ENCODE measurements at regions not wholly inside any gene's neighbourhood (a gene's known extent, or its start where the extent isn't known, plus 50 kb on each side); places are given as distances from the start of the nearest gene placed in this dataset.

DNA sequence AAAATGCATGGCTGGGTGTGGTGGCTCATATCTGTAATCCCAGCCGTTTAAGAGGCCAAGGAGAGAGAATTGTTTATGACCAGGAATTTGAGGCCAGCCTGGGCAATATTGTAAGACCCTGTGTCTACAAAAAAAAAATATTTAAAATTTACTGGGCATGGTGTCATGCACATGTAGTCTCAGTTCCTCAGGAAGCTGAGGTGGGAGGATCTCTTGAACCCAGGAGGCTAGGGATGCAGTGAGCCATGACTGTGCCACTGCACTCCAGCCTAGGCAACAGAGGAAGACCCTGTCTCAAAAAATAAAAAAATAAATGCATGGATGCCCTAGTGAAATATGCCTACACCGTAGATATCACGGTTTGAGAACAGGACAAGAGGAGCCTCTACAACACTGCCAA, 1331.2 kb upstream of the B3GALT2 start:
- H3K4me3 ChIP-seq (ENCODE audit: low read length) = no peak overlapping the region
- DNase-seq (ENCODE audit: low read depth, low spot score) = no peak

DNA sequence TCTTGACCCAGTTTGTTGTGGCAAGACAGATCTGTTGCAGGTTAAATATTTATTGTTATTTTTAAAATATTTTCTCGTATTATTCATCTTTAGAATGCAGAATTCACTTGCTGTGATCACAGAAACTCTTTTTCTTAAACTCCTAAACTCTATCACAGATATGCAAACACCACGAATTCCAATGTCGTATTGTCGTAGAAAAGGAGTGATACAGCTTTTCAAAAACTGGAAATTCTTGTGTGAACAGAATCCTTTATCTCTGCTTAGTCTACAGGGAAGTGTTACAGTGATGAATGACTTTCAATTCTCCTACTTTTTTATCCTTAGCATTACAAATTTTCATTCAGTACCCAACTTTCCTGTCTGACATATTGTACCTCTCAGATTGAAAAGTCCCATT, 1329.5 kb upstream of the B3GALT2 start:
- H3K4me3 ChIP-seq (ENCODE audit: low read length) = no peak overlapping the region
- DNase-seq (ENCODE audit: low read depth, low spot score) = no peak

DNA sequence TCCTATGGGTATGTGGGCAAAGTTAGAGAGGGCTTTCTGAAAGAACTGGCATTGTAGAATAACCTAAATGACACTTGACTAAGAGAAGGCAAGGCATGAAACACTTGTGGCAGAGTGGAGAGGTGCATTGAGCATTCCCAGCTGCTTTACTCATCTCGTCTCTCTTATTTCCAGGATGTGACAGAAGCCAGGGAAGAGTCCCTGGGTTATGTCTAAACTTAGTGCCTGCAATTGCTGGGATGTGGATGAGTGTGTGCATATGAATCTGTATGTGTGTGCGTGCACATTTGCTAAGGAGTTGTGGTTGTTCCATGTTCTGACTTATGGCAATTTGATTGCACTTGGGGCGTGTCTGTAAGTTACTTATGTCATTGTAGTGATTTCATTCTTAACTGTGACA, 1326.5 kb upstream of the B3GALT2 start:
- no peak for DNase-seq (ENCODE audit: low read depth, low spot score)
- no peak overlapping the region for H3K4me3 ChIP-seq (ENCODE audit: low read length)

DNA sequence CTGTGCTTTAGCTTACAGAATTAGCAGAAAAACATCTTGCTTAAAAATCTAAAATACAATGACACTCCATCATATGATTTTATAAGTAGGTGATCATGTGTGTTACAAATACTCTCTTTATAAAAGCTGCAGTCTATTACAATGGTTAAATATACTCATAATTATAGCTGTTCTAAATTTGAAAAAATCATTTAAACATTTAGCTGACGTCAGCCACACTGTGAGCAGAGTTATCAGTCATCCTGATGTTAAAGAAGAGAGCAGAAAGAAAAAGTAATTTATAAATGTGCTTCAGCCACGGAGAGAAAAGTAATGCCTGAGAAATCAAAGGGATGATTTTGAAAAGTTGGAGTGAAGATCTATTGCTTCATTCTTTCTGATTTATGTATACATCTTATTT, 1325.9 kb upstream of the B3GALT2 start:
- no peak overlapping the region for H3K4me3 ChIP-seq (ENCODE audit: low read length)
- DNase-seq (ENCODE audit: low read depth, low spot score) = no peak

DNA sequence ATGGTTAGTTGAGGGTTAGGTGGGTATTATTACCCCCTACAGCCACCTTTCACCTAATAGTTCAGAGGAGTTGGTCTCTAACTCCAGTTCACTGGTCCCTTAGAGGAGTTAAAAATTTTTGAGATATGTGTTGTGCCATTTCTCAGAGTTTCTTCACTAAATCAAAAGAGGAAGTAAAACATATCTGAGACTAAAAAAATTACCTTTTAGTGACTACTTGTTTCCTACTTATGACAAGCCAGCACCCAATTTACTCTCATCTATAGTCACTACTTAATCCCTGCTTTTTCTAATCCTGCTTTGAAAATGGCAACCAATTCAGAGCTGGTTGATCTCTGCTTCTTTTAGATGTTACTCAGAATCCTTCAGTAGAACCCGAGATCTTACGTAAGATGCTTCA, 1316.8 kb upstream of the B3GALT2 start:
- no peak for DNase-seq (ENCODE audit: low read depth, low spot score)
- no peak overlapping the region for H3K4me3 ChIP-seq (ENCODE audit: low read length)

DNA sequence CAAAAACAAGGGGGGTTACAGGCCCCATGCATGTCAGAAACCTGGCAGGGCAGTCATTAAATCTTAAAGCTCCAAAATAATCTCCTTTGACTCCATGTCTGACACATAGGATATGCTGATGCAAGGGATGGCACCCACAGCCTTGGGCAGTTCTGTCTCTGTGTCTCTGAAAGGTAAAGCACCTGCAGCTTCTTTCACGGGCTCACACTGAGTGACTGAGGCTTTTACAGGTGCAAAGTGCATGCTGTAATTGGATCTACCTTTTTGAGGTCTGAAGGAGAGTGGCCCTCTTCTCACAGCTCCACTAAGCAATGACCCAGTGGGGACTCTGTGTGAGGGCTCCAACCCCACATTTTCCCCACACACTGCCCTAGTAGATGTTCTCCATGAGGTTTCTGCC, 1309.0 kb upstream of the B3GALT2 start:
- no peak overlapping the region for H3K4me3 ChIP-seq (ENCODE audit: low read length)
- DNase-seq (ENCODE audit: low read depth, low spot score) = no peak

DNA sequence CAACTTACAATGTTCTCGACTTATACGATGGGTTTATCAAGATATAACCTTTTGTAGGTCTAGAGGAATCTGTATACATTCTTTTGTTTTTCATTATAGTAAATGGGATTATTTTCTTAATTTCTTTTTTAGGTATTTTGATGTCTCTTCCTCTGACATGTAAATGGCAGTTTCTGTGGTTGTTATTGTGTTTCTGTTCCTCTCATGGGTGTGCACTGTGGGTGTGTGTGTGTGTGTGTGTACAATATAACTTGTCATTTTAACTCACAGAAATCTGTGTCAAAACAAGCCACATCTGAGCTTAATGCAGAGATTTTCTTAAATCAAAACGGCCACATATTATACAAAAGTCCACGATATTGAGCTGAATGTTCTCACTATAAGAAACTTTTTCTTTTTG, 1300.8 kb upstream of the B3GALT2 start:
- DNase-seq (ENCODE audit: low read depth, low spot score) = no peak
- H3K4me3 ChIP-seq (ENCODE audit: low read length) = no peak overlapping the region

DNA sequence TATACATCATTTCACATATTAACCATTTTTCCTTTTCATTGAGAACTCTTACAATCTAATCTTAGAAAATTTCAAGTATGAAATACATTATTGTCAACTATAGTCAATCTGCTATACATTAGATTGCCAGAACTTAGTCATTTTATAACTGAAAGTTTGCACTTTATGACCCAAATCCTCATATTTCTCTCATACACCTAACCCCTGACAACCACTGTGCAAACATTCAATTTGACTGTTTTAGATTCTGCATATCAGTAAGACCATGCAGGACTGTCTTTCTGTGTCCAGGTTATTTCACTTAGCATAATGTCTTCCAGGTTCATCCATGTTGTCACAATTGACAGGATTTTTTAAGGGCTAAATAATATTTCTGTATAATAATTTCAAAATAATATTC, 1299.0 kb upstream of the B3GALT2 start:
- DNase-seq (ENCODE audit: low read depth, low spot score) = no peak
- no peak overlapping the region for H3K4me3 ChIP-seq (ENCODE audit: low read length)

DNA sequence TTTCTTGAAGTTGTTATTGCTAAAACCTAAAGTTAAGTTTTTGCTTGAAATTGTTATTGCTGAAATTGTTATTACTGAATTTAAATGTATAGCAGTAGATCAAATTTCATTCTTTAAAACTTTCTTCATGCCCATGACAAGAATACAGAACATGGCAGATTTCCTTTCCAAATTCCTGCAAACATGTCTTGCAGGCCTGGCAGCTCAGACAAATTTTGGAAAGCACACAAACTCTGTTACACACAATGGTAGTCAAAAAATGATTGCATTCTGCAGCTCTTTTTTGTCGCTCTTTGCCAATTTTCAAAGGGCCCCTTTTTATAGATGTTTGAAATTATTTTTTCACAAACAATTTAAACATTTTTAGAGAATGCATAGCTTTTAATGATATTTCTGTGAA, 1292.3 kb upstream of the B3GALT2 start:
- H3K4me3 ChIP-seq (ENCODE audit: low read length) = no peak overlapping the region
- no peak for DNase-seq (ENCODE audit: low read depth, low spot score)

DNA sequence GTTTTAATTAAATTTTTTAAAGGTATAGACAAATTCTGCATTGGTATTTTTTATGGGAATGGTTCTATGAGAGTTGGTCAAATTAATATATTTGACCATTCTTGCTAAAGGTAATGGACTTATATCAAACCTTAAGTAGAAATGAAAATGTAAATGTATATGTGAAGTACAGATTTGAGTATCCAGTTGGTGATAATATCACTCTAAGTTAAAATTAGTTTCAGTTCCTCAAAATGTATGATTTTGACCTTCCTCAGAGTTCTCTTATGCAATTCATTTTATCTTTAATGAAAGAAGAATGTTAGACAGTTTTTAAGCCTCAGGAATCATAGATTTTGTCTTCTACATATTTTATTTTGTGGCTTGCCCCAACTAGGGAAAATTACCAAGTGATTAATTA, 1291.5 kb upstream of the B3GALT2 start:
- DNase-seq (ENCODE audit: low read depth, low spot score) = no peak
- no peak overlapping the region for H3K4me3 ChIP-seq (ENCODE audit: low read length)

DNA sequence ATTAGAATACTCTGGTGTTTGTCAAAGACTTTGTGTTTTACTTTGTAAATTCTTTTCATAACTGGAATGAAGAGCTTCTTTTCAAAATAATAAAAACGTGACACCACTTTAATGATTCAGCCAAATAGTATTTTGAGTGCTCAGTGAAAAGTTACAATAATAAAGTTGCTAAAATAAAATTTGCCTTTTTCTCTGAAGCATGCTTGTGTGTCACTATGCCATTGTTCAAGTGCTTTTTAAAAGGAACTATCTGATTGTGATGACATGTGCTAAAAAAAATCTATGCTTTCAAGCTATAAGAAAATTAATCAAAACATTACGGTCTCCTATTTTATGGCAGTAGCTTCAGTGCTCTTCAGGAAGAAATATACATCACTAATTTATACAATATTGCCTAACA, 1290.5 kb upstream of the B3GALT2 start:
- no peak overlapping the region for H3K4me3 ChIP-seq (ENCODE audit: low read length)
- DNase-seq (ENCODE audit: low read depth, low spot score) = no peak

DNA sequence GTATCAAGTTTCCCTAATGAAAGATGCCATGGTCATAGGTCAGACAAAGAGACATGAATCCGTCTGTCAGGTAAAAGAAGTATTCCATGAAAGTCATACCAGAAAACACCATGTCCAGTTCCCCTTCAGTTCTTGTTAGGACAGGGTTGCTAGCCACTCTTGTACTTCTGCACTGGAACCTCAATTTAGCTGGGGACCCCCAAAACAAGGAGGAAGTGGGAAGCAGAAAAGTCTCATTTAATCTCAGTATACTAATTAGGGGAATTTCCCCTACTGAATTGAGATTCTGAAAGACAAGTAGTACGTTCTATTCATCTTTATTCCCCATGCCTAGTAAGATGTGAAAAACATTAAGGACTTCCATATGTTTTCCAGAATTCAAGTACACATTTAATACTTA, 1289.9 kb upstream of the B3GALT2 start:
- no peak for DNase-seq (ENCODE audit: low read depth, low spot score)
- H3K4me3 ChIP-seq (ENCODE audit: low read length) = no peak overlapping the region

DNA sequence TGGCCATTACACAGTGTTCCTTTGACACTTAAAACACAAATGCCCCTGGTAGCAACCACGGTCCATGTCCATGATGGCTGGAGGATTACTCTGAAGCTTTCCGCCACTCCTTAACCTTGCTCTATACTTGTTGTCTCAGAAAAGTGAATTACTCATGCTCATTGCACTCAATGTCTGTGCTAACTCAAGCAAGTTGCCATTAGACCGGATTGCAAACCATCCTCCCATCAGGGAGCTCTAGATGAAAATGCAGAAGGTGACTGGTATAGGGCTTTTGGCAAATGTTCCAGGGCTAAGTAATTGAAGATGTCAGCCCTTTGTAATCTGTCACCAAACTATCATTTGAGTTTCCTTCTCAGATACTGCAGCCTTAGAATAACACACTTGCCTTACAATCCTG, 1288.3 kb upstream of the B3GALT2 start:
- H3K4me3 ChIP-seq (ENCODE audit: low read length) = no peak overlapping the region
- DNase-seq (ENCODE audit: low read depth, low spot score) = no peak

DNA sequence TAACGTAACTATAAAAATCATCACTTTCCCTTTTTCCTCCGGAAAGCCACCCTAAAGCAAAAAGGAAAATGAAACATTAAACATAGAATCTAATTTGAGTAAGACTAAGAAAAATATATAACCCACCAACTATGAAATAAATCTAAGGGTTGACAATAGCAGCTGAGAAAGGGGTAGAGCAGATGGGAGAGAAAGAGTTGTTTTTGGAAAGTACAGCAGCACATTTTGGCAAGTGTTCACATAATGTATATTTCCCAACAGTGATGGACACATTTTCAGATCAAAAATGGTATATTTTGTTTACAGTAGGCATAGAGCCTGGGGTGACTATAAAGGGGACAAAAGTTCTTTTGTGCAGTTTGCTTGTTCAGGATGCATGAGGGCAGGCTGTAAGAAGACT, 1287.4 kb upstream of the B3GALT2 start:
- DNase-seq (ENCODE audit: low read depth, low spot score) = no peak

DNA sequence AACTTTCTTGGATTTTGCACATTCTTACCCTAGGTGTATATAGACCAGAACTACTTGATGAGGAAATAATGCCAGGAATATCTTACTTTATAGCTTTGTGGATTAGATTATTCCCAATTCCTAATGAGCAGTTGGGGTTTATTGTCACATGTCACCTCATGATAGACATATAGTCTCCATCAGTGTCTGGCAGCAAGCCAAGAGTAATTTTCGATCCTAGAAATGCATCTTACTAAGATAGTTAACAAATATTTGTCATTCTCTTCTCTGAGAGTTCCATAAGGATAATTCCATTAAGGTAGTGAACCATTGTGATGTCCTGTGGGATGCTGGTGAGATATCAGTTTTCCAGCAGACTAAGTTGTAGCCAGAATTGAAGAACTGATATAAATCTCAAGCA, 1282.9 kb upstream of the B3GALT2 start:
- H3K4me3 ChIP-seq (ENCODE audit: low read length) = no peak overlapping the region
- no peak for DNase-seq (ENCODE audit: low read depth, low spot score)

More for the DNA sequence above, 1287.4 kb upstream of the B3GALT2 start:
- no peak overlapping the region for H3K4me3 ChIP-seq (ENCODE audit: low read length)

DNA sequence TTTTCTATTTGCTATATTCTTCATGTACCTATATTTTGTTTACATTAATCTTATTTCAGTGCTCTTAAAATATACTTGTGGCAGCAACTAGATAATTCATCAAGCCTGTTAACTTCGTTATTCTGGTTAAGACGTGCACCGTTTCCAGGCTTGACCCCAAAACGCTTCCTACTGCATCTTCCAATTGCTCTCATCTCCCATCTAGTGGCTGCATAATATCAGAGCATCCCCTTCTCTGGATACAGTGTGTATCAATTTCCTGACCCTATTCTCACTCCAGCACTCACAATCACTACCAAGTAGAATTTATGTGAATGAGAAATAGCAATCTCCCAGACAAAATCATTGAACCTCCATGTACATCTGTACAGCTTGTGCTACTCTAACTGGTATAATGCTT, 1280.3 kb upstream of the B3GALT2 start:
- DNase-seq (ENCODE audit: low read depth, low spot score) = no peak
- no peak overlapping the region for H3K4me3 ChIP-seq (ENCODE audit: low read length)

DNA sequence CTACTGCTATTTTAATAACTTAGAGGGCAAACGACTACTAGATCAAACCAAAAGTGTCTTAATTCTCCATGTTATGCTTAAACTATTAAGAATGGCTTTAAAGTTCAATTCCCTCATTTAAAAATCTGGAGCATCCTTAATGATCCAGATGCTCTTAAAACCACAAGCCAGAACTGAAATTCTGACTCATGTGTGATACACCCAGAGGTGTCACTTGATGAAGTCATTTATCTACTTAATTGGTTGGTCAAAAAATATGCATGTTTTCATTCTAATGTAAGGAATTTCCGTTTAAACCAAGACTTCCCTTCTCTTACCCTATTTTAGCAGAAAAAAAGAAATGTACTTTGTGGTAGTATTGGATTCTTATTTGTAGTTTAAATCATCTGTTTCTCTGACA, 1261.2 kb upstream of the B3GALT2 start:
- no peak for DNase-seq (ENCODE audit: low read depth, low spot score)
- no peak overlapping the region for H3K4me3 ChIP-seq (ENCODE audit: low read length)

DNA sequence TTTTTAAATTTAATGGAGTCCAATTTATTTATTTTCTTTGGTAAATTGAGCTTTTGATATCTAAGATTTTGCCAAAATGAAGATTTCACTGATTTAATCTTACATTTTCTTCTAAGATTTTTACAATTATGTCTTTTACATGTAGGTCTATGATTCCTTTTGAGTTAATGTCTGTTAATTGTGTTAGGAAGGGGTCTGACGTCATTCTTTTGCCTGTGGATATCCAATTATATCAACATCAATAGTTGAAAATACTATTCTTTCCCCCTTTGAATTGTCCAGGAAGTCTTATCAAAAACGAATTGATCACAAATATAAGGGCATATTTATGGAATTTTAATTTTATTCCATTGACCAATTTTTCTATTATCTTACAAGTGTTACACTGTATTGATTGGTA, 1258.8 kb upstream of the B3GALT2 start:
- H3K4me3 ChIP-seq (ENCODE audit: low read length) = no peak overlapping the region
- DNase-seq (ENCODE audit: low read depth, low spot score) = no peak

DNA sequence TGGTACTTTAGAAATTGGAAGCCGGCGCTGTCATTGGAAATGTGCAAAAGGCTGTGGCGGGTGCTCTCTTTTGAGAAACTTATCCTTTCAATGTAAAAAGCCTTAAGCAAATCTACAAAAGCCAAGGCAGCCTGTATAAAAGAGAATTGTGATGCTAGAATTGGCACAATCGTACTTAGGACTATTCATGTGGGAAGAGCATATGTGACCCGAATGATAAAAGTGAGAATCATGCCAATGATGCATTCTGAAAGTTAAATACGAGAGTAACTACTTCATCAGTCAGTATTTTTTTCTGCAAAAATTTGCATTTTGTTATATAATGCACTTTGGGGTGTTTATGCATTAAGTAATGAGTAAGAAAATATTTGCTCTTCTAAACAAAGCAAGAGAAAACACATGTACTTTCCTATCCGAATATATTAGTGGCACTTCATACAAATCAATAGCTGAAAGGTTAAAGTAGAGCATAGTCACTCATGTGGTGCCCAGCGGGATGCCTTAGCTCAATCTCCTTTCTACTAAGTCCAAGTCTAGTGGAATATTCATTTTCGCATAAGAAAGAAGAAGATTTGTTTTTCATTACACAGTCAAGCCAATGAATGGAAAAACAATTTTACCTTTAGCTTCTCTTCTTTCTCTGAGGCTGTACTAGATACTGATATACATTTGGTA, 1256.6 kb upstream of the B3GALT2 start:
- no peak overlapping the region for H3K4me3 ChIP-seq (ENCODE audit: low read length)
- no peak for DNase-seq (ENCODE audit: low read depth, low spot score)

DNA sequence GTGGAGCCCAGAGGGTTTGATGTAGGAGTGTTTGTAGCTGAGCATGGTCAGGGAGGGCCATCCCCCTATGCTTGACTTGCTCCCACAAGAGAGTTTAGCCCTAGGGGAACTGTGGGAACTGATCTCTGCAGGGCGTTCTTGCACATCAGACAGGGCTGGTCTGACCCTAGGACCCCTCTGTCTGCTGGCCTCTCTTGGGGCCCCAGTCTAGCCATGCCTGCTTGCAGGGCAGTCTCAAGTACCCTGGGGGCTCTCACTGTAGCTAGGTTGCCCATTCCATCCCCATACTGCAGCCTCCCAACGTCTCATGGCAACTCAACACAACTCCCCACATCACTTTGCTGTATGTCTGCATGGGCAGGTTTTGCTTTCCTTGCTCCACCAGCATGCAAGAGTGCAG, 1250.7 kb upstream of the B3GALT2 start:
- no peak overlapping the region for H3K4me3 ChIP-seq (ENCODE audit: low read length)
- no peak for DNase-seq (ENCODE audit: low read depth, low spot score)

DNA sequence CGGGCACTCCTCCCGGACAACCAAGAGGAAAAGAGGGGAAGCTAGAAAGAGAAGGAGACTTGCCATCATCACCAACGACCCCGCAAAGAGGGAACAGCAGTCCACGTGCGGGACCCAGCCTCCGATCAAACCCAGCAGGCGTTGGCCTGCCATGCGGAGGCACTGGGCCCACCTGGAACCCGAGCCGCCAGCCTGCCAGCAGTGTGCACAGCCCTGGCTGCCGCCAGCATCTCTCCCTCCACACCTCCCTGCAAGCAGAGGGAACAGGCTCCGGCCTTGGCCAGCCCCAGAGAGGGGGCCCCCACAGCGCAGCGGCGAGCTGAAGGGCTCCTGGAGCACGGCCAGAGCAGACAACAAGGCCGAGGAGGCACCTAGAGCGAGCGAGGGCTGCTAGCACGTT, 1244.7 kb upstream of the B3GALT2 start:
- DNase-seq (ENCODE audit: low read depth, low spot score) = no peak
- H3K4me3 ChIP-seq (ENCODE audit: low read length) = no peak overlapping the region

DNA sequence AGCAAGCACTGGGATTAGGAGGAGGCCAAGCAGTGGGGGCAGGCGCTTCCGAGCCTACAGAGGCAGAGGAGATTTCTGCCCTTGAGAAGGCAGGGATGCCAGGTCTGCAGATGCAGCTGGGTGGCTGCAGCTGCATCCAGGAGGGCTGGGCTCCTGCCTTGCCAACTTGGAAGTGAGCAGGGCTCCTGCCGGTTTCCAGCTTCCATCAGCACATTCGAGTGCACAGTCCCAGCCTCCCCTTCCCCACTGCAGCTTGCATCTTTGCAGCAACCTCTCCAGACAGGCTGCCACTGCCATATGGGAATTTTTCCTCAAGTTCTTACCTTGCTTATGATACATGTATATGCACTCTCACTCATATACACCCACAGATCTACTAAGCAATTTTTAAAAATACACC, 1234.3 kb upstream of the B3GALT2 start:
- no peak overlapping the region for H3K4me3 ChIP-seq (ENCODE audit: low read length)
- DNase-seq (ENCODE audit: low read depth, low spot score) = no peak

Data from Jurkat, Clone E6-1 (cell line).